GM21723 (cell line): ENCODE measurements at regions not wholly inside any gene's neighbourhood (a gene's known extent, or its start where the extent isn't known, plus 50 kb on each side); places are given as distances from the start of the nearest gene placed in this dataset.

Experiments used
- ATAC-seq: cut with Tn5 transposase; IDR thresholded peaks from one replicate; pipeline ENCODE4 v1.9.1; 2021; ENCODE audit warnings: mild to moderate bottlenecking, moderate library complexity; ENCODE audit not compliant: unreplicated experiment

- ATAC-seq: no peak
Observed at GRCh38 chr18:27649621-27650020, 464.5 kb upstream of the CHST9 start.

- ATAC-seq: no peak
Observed at GRCh38 chr18:27645929-27646328, 460.8 kb upstream of the CHST9 start.

- ATAC-seq: no peak
Observed at GRCh38 chr18:27636576-27637085, 451.5 kb upstream of the CHST9 start.

- ATAC-seq: no peak
Observed at GRCh38 chr18:27632706-27633105, 447.6 kb upstream of the CHST9 start.

GRCh38 chr18:27627927-27628326 is 442.8 kb upstream of the CHST9 start:
- ATAC-seq: no peak

GRCh38 chr18:27621236-27621890 is 436.3 kb upstream of the CHST9 start:
- ATAC-seq: no peak

GRCh38 chr18:27619906-27620305 is 434.8 kb upstream of the CHST9 start:
- no peak for ATAC-seq

GRCh38 chr18:27619090-27619772 is 434.1 kb upstream of the CHST9 start:
- ATAC-seq: no peak

- no peak for ATAC-seq
Observed at GRCh38 chr18:27616324-27616723, 431.2 kb upstream of the CHST9 start.

- ATAC-seq: no peak
Observed at GRCh38 chr18:27614951-27615844, 430.1 kb upstream of the CHST9 start.

- no peak for ATAC-seq
Observed at GRCh38 chr18:27609221-27609620, 424.1 kb upstream of the CHST9 start.

- ATAC-seq: no peak
Observed at GRCh38 chr18:27608742-27609141, 423.6 kb upstream of the CHST9 start.

- ATAC-seq: no peak
Observed at GRCh38 chr18:27608174-27608573, 423.1 kb upstream of the CHST9 start.

GRCh38 chr18:27606741-27607140 is 421.6 kb upstream of the CHST9 start:
- no peak for ATAC-seq

GRCh38 chr18:27605107-27605834 is 420.2 kb upstream of the CHST9 start:
- no peak for ATAC-seq

- no peak for ATAC-seq
Observed at GRCh38 chr18:27604583-27604982, 419.5 kb upstream of the CHST9 start.

- no peak for ATAC-seq
Observed at GRCh38 chr18:27602092-27602491, 417.0 kb upstream of the CHST9 start.

GRCh38 chr18:27600245-27600644 is 415.1 kb upstream of the CHST9 start:
- ATAC-seq: no peak

- ATAC-seq: peak; percentile 77
Observed at GRCh38 chr18:27599202-27599829, 414.2 kb upstream of the CHST9 start.

GRCh38 chr18:27595113-27595838 is 410.2 kb upstream of the CHST9 start:
- ATAC-seq: no peak
